ENCODE measurements at regions not wholly inside any gene's neighbourhood (a gene's known extent, or its start where the extent isn't known, plus 50 kb on each side); places are given as distances from the start of the nearest gene placed in this dataset.

GRCh38 chr7:26991796-26992195 lies 104.0 kb downstream of the HOXA1 start:
- Histone ChIP-seq H3K36me3 (ENCODE audit: control insufficient read depth in 1 of 2, insufficient read depth in 2 of 2, low read length in 2 of 2) (no peaks in the 10 kb centered on the region), H3K9ac (ENCODE audit: low read length) (no peak overlapping the region), H3K79me2 (ENCODE audit: insufficient read depth, low read length) (no peaks in the 10 kb centered on the region), H3K27ac (ENCODE audit: low read depth, low read length) (no peak overlapping the region), H2AFZ (ENCODE audit: low read depth, low read length, poor library complexity, severe bottlenecking) (no peak overlapping the region), H3K9me2 (ENCODE audit: insufficient read depth) (no peaks in the 10 kb centered on the region), H3K4me2 (ENCODE audit: low read length) (no peak overlapping the region), H3K4me3 (replicated peaks in 1 of 2; ENCODE audit: low read depth in 1 of 2, low read length in 2 of 2) (no peak overlapping the region), H3K27me3 (ENCODE audit: insufficient read depth, low read length) (no peaks in the 10 kb centered on the region), H3K4me1 (ENCODE audit: control insufficient read depth in 1 of 2, insufficient read depth in 2 of 2, low read length in 2 of 2) (no peaks in the 10 kb centered on the region), H4K20me1 (ENCODE audit: insufficient read depth) (no peaks in the 10 kb centered on the region), H3K9me3 (ENCODE audit: control insufficient read depth in 1 of 2, insufficient read depth in 1 of 2, low read depth in 1 of 2, low read length in 2 of 2) (no peaks in the 10 kb centered on the region)
- intact Hi-C loops (cut with micrococcal nuclease) = no loop called here
- ChIA-PET POLR2A (no interaction called here), CTCF (no interaction called here), RAD21 (ENCODE audit: low non-redundant PET in 1 of 2, low total read pairs in 2 of 2, uncharacterized antibody in 2 of 2, unreplicated experiment in 2 of 2) (no interaction called here)
- no peak for TF ChIP-seq FOSL1 (IDR thresholded peaks at IDR 0.05; ENCODE audit: low read depth)
- TF ChIP-seq TCF7L2 (IDR thresholded peaks at IDR 0.05; ENCODE audit: borderline replicate concordance, extremely low read depth, insufficient read depth, insufficient read length) = no peak
- no peak for TF ChIP-seq EZH2phosphoT487 (IDR thresholded peaks at IDR 0.05; ENCODE audit: borderline replicate concordance)
- no peak for TF ChIP-seq ZNF274 (IDR thresholded peaks at IDR 0.05; ENCODE audit: low read depth, low read length)
- TF ChIP-seq ATF3 (IDR thresholded peaks at IDR 0.05) = no peak
- TF ChIP-seq POLR2A (IDR thresholded peaks at IDR 0.05; ENCODE audit: borderline replicate concordance, extremely low read depth, insufficient read depth, insufficient read length) = no peak
- TF ChIP-seq CTCF (IDR thresholded peaks at IDR 0.05 in 2 of 3, conservative IDR thresholded peaks at IDR 0.05 in 1 of 3; ENCODE audit: borderline replicate concordance in 1 of 3, insufficient read depth in 1 of 3, low read depth in 2 of 3, low read length in 2 of 3) = no peak
- TF ChIP-seq YY1 (IDR thresholded peaks at IDR 0.05; ENCODE audit: extremely low read depth, insufficient replicate concordance, low read depth, low read length) = no peak
- TF ChIP-seq ELF1 (IDR thresholded peaks at IDR 0.05; ENCODE audit: borderline replicate concordance, low read depth) = no peak
- TF ChIP-seq POLR2AphosphoS5 (IDR thresholded peaks at IDR 0.05; ENCODE audit: low read depth, low read length) = no peak
- TF ChIP-seq EZH2 (IDR thresholded peaks at IDR 0.05) = no peak
- TF ChIP-seq SIN3A (IDR thresholded peaks at IDR 0.05; ENCODE audit: low read depth) = no peak
- TF ChIP-seq RAD21 (IDR thresholded peaks at IDR 0.05; ENCODE audit: low read depth) = no peak
- TF ChIP-seq MAX (IDR thresholded peaks at IDR 0.05) = no peak
- no peak for TF ChIP-seq EGR1 (IDR thresholded peaks at IDR 0.05; ENCODE audit: low read depth)
- TF ChIP-seq CEBPB (IDR thresholded peaks at IDR 0.05; ENCODE audit: low read depth) = no peak
- TF ChIP-seq SRF (IDR thresholded peaks at IDR 0.05; ENCODE audit: low read depth) = no peak
- DNase-seq (ENCODE audit: low read depth, low spot score) = no peak
- BruUV-seq (replicated peaks) = no TSS peak
- no peak for ATAC-seq

Data from HCT116 (cell line).